ELR (cell line): ENCODE measurements at regions not wholly inside any gene's neighbourhood (a gene's known extent, or its start where the extent isn't known, plus 50 kb on each side); places are given as distances from the start of the nearest gene placed in this dataset.
"Not testable (repeated sequence)": the region's sequence is repeated elsewhere in the genome, so short reads cannot be mapped to it uniquely, and the experiment has no call there.

ENCODE experiments used
- DNase-seq: peaks from one replicate; pipeline ENCODE4 v3.0.0-alpha.2; 2015; ENCODE audit warnings: low read depth

- DNase-seq = no peak
These were observed 150.0 kb downstream of the RNASET2 start for GRCh38 chr6:166806217-166806838.

- no peak for DNase-seq
These were observed 152.9 kb downstream of the RNASET2 start for GRCh38 chr6:166803471-166803870.

DNA sequence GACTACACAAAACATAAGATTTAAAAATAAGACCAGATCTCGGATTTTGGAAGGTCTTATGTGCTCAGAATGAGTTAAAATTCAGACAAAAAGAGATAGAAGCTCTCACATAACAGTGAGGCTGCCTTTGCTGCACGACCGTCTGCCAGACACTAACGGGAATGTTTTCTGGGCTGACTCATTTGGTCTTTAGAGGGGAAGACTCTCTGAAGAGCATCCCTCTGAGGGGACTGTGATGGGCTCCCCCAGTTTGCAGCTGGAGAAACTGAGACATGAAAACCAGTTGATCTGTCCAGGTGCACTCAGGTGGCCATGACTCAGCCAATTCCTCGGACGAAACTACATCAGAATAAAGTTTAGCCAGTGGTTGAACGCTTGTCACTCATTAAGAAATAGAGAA lies 153.9 kb downstream of the RNASET2 start:
- no peak for DNase-seq

DNA sequence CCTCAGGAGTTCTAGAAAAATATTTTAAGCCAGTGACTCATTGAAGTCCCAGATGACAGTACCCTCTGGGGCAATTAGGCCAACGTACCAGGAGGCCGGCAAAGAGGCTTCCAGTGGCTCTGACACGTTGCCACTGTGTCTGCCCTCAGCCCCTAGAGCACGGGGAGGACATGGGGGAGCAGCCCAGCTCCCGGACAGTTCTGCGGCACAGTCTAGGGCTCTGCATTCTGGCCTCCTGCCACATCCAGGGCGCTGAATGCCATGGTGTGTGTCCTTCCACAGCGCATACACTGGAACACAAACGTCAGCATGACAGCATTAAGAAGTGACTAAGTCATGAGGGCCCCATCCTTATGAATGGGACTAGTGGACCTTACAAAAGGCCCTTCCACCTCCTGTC lies 156.2 kb downstream of the RNASET2 start:
- no peak for DNase-seq

DNA sequence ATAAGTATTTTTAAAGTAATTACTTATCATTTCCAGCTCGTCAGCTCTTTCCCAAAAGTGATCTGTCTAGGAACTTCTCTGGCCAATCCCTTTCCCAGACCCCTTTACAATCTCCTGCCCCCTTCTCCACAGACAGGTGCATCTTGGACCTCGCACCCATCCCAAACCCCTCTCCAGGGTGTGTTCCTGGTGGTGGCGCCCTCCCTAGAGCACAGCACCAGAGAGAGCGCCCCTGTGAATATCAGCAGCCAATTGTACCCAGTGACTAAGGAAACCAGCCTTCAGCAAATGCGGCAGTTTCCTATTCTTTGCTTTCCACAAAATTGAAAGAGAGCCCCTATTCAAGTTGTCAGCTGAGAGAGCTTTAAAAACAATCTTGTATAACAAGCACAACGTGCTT lies 157.7 kb downstream of the RNASET2 start:
- DNase-seq = no peak

DNA sequence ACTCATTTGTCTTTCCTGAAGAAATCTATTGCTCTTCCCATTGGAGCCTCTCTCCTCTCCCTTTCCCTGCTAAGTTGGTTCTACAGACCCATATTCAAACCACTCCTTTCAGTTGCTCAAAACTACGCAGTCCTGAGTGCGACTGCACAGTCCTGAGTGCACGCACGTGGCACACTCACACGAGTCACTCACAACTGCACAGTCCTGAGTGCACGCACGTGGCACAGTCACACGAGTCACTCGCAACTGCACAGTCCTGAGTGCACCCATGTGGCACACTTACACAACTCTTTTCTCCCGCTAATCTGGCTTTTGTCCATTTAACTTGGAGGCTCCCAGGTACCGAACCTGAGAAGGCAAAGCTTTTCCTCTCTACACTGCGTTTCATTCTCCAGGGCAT lies 159.7 kb downstream of the RNASET2 start:
- DNase-seq = no peak

- DNase-seq = no peak
These were observed 160.5 kb downstream of the RNASET2 start for GRCh38 chr6:166795879-166796278.

GRCh38 chr6:166790808-166791207 lies 163.8 kb upstream of the RPS6KA2 start:
- DNase-seq = not testable (repeated sequence)

DNA sequence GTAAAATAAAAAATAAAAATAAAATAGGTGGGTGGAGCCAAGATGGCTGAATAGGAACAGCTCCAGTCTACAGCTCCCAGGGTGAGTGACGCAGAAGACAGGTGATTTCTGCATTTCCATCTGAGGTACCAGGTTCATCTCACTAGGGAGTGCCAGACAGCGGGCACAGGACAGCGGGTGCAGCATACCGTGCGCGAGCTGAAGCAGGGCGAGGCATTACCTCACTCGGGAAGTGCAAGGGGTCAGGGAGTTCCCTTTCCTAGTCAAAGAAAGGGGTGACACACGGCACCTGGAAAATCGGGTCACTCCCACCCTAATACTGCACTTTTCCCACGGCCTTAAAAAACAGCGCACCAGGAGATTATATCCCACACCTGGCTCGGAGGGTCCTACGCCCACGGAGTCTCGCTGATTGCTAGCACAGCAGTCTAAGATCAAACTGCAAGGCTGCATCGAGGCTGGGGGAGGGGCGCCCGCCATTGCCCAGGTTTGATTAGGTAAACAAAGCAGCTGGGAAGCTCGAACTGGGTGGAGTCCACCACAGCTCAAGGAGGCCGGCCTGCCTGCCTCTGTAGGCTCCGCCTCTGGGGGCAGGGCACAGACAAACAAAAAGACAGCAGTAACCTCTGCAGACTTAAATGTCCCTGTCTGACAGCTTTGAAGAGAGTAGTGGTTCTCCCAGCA lies 161.9 kb upstream of the RPS6KA2 start:
- DNase-seq = not testable (repeated sequence)

DNA sequence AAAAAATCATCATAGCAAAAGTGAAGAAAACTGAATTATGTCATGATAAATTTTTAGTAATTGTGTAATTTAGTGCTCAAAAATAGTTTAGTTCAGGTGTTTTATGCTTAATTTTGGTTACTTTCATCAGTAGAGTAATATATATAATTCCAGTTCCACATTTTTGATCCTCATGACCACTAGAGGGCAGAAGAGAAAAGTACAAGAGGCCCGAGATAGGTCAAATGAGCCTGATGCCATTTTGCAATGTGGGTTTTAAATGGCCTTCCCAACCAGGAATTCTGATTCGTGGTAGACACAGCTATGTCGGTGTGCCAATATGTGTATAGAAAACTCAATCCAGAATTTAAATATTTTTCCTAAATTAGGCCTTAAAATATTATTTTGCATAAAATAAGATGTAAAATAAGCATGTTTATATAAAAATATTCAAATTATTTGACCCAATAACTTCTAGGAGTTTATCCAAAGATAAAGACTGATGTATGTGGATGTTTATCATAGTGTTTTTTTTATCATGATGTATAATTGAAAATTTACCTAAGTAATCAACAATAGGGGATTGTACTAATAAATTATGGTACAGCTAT lies 159.7 kb upstream of the RPS6KA2 start:
- DNase-seq = peak; percentile 72

- DNase-seq = no peak
These were observed 158.1 kb upstream of the RPS6KA2 start for GRCh38 chr6:166785131-166785530.

DNA sequence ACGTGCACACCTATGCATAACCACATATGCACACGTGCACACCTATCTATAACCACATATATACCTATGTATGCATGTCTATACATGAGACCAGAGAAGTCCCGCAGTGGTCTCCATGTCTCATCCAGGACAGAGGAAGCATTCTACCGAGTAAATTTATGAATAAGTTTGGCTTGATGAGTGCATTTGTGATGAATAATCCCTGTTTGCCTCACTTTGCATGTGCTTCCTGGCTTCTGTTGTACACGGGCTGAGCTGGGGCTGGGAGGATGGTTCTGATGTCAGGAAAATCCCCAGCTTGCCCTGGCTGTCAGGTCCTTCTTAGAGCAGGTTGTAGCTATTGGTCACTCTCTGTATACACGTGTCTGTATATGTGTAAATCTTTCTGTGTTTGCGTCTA lies 157.6 kb upstream of the RPS6KA2 start:
- DNase-seq = no peak

GRCh38 chr6:166782520-166782919 lies 155.5 kb upstream of the RPS6KA2 start:
- DNase-seq = no peak

- no peak for DNase-seq
These were observed 154.3 kb upstream of the RPS6KA2 start for GRCh38 chr6:166781331-166781730.

- no peak for DNase-seq
These were observed 153.1 kb upstream of the RPS6KA2 start for GRCh38 chr6:166779963-166780683.

DNA sequence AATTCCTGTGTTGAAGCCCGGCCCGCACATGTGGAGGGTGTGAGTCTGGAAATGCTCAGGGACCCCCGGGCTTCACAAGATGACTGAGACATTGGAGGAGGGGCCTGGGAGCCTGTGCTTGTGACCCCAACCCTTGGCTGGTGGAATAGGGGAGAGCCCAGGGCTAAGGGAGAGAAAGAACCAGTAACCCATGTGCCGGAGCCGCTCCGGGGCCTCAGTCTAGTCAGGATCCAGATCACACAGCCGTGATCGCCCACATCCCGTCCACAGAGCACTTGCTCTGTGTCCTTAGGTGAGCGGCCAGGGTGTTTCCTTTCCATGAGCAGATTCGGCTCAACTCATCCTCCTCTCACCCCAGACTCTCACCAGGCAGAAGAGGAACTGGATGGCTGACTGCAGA lies 152.3 kb upstream of the RPS6KA2 start:
- DNase-seq = no peak

- DNase-seq = no peak
These were observed 151.7 kb upstream of the RPS6KA2 start for GRCh38 chr6:166778776-166779175.

- DNase-seq = no peak
These were observed 151.0 kb upstream of the RPS6KA2 start for GRCh38 chr6:166778046-166778445.

DNA sequence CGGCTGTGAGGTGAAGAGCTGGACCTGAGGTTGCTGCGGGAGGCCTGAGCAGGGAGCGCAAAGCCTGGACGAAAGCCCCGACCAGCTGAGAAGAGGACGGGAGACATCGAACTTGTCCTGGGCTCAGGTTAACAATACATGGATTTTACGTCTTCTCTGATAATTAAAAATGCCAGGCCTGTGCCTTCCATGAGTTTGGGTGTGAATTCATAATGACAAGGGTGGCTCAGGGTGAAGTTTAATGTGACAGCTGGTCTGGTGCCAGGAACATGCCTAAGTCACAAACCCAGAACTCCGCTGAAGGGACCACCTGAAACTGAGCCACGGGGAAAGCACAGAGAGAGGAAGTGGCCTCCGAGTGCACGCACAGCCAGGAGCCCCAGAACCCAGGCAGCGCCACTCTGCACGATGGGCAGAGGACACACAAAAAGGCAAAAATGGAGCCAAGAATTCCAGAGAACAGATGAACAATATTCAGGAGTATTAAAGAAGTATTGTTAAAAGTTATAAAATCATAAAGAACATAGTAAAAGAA lies 150.1 kb upstream of the RPS6KA2 start:
- DNase-seq = no peak

- DNase-seq = no peak
These were observed 149.5 kb upstream of the RPS6KA2 start for GRCh38 chr6:166776571-166776970.

DNA sequence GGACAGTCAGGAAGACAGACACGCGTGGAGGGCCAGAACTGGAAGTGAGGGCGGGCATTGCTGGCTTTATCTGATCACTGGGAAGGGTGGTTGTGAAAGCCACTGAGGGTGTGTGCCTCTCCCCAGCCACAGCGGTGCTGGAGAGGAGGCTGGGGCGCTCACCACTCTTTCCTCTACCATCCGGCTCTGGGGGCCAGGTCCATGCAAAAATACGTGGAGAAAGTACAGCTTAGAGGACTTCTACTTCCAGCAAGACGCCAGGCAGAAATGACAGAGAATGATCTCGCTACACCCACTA lies 148.8 kb upstream of the RPS6KA2 start:
- DNase-seq = no peak

DNA sequence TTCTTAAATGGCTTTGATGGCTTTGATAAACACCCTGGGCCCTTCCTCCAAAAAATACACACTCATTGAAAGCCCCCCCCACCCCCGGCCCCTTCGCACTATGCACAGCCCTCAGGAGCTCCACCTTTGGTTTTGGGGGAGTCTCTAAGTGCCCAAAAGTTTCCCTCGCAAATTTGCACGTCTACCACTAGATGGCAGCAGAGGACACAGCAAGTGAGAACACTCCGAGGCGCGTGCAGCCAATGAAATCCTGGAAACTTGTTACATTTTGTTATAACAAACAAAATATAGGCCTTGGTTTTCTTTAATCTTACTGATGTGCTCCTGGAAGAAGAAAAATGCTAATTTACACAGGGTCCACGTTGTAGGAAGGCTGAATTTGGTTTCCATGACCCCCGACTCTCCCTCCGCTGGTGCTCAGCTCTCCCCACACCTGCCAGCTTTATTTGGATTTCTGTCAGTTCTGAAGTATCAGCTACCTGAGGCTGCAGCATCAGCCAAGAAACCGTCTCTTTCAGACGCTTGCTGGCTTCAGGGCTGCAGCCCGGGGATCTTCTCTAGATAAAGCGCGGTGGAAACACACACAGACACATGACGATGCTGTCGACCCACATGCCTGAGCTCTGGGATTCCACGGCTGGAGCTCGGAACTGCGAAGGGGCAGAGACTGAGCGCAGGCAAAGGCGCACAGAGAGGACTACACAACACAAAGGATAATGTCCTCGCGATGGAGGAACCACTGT lies 148.3 kb upstream of the RPS6KA2 start:
- peak; percentile 71 for DNase-seq
